Pancreas (tissue), 10 donors: ENCODE measurements at regions not wholly inside any gene's neighbourhood (a gene's known extent, or its start where the extent isn't known, plus 50 kb on each side); places are given as distances from the start of the nearest gene placed in this dataset.

ENCODE experiments used
- ATAC-seq, 4 donors: fragments of 200-7000 bp; cut with Tn5 transposase; one replicate each; pipeline versions ENCODE4 v1.8.0 to v1.9.1; 2020; ENCODE audit warnings: mild to moderate bottlenecking in 4 of 4, moderate library complexity in 4 of 4
- DNase-seq, 6 donors: peaks; one replicate each; pipeline ENCODE4 v3.0.0-alpha.2; 2020
- FAIRE-seq: peaks from 2 replicates; lab custom pipeline; 2012; peaks lifted over from hg19 to GRCh38; lab: Jason Lieb, UNC
- H3K27ac ChIP-seq, 4 donors: fragments of 200-600 bp; sonication (generic); 1 replicate in 3 of 4; 2 replicates in 1 of 4; pipeline versions ENCODE4 v1.5.0 to v1.8.0; 2020
- H3K27me3 ChIP-seq, 4 donors: fragments of 200-600 bp; one replicate each; pipeline ENCODE4 v1.8.0; 2021
- H3K36me3 ChIP-seq, 3 donors: fragments of 200-600 bp; sonication (generic) in 1 of 3; one replicate each; pipeline versions ENCODE4 v1.5.0 to v1.8.0; 2020 to 2021
- H3K4me1 ChIP-seq, 3 donors: fragments of 200-600 bp; one replicate each; pipeline ENCODE4 v1.8.0; 2021
- H3K4me3 ChIP-seq, 4 donors: fragments of 200-600 bp; sonication (generic) in 2 of 4; one replicate each; pipeline versions ENCODE4 v1.5.0 to v1.8.0; 2020 to 2021
- H3K9me3 ChIP-seq, 4 donors: fragments of 200-600 bp; one replicate each; pipeline ENCODE4 v1.8.0; 2021
- CTCF ChIP-seq, 4 donors: fragments of 200-600 bp; sonication (generic) in 3 of 4; IDR thresholded peaks; one replicate each; pipeline versions ENCODE4 v1.5.0 to v1.8.0; 2021; ENCODE audit warnings: antibody characterized with exemption in 4 of 4
- WGBS, 2 donors: extraction: QIAGEN DNeasy Blood & Tissue Kit; methylation state at CpG; one replicate each; pipeline ENCODE4 v1.1.7; 2013; 5-methylcytosine and 5-hydroxymethylcytosine counted together
- intact Hi-C, 3 donors: fragments of 100-400 bp; cut with DNase I; formaldehyde crosslinking; loops; one replicate each; pipeline versions ENCODE4 v1.11.1 to v1.14.2; 2022
- donor health status: healthy with polysubstance abuse.
- donor health status: DM: no; HTN: no; CAD: no; lungs with moderate emphysema.
- donor health status: DM: no; HTN: no; CAD: no.
- donor health status: control.
- donor health status: control.
- donor health status: Bipolar disorder and iron deficiency.
- donor health status: DM: yes; HTN: yes; CAD: no.
- donor health status: DM: no; HTN: no; CAD: no.
- donor health status: DM: no; HTN: no; CAD: no.
- donor health status: DM: yes; HTN: yes; CAD: no.

GRCh38 chr19:31801611-31802010 is 452.4 kb upstream of the TSHZ3 start:
- no peak for ATAC-seq
- Histone ChIP-seq H3K4me1 (no peaks in the 10 kb centered on the region), H3K27ac (no peak overlapping the region), H3K4me3 (no peak overlapping the region), H3K36me3 (no peaks in the 10 kb centered on the region), H3K27me3 (peaks cover 0 to 2% (median 0%) of the 10 kb centered on the region in 4 donors), H3K9me3 (no peaks in the 10 kb centered on the region)
- intact Hi-C loops = no loop called here
- no peak for FAIRE-seq
- DNase-seq = no peak
- no peak for TF ChIP-seq CTCF (IDR thresholded peaks at IDR 0.05)
- WGBS, 2 donors = 54 to 61% methylated on average over 4 of the region's 4 CpGs

GRCh38 chr19:31803835-31804446 is 454.7 kb upstream of the TSHZ3 start:
- Histone ChIP-seq H3K4me3 (no peak overlapping the region), H3K27ac (no peak overlapping the region), H3K27me3 (no peaks in the 10 kb centered on the region), H3K9me3 (no peaks in the 10 kb centered on the region), H3K36me3 (no peaks in the 10 kb centered on the region), H3K4me1 (no peaks in the 10 kb centered on the region)
- ATAC-seq = no peak
- WGBS, 2 donors = 57 to 60% methylated on average over 6 of the region's 6 CpGs
- DNase-seq = no peak
- no peak for TF ChIP-seq CTCF (IDR thresholded peaks at IDR 0.05)
- intact Hi-C loops = no loop called here
- no peak for FAIRE-seq

- TF ChIP-seq CTCF (IDR thresholded peaks at IDR 0.05) = no peak
- H3K4me1 ChIP-seq = no peaks in the 10 kb centered on the region
- ATAC-seq (no peak), DNase-seq (no peak), FAIRE-seq (no peak)
- H3K27ac ChIP-seq = no peak overlapping the region
- 50 to 68% methylated on average over 2 of the region's 2 CpGs for WGBS, 2 donors
- intact Hi-C loops = no loop called here
- H3K4me3 ChIP-seq = no peak overlapping the region
- H3K27me3 ChIP-seq = no peaks in the 10 kb centered on the region
- no peaks in the 10 kb centered on the region for H3K36me3 ChIP-seq
- no peaks in the 10 kb centered on the region for H3K9me3 ChIP-seq
Measured at GRCh38 chr19:31804668-31805067, 455.4 kb upstream of the TSHZ3 start.

GRCh38 chr19:31810536-31811109 is 461.4 kb upstream of the TSHZ3 start:
- H3K27ac ChIP-seq = no peak overlapping the region
- FAIRE-seq = no peak
- no peaks in the 10 kb centered on the region for H3K27me3 ChIP-seq
- H3K4me3 ChIP-seq = no peak overlapping the region
- DNase-seq = no peak
- H3K4me1 ChIP-seq = no peaks in the 10 kb centered on the region
- 55 to 60% methylated on average over 6 of the region's 6 CpGs for WGBS, 2 donors
- ATAC-seq = no peak
- H3K9me3 ChIP-seq = no peaks in the 10 kb centered on the region
- no peaks in the 10 kb centered on the region for H3K36me3 ChIP-seq
- TF ChIP-seq CTCF (IDR thresholded peaks at IDR 0.05) = no peak
- intact Hi-C loops = no loop called here
